ENCODE measurements at regions not wholly inside any gene's neighbourhood (a gene's known extent, or its start where the extent isn't known, plus 50 kb on each side); places are given as distances from the start of the nearest gene placed in this dataset.

DNA sequence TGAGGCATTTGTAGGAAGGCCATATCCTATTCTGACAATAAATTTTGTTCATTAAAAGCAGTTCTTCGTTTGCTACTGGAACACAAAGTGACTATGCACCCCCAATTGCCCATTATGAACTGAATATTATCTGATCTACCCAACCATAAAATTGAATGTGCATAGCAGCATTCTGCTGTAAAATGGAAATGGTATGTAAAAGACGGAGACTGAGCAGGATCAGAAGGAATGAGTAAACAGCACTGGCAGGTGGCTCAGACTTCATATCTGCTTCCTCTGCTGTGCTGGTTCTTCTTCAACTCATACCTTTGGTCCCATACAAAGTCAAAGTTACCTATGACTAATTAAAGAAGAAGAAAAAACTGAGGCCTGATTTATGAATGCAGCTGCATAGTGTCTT, 339.5 kb downstream of the PLA2G4A start:
- TF ChIP-seq, protein P1, sequence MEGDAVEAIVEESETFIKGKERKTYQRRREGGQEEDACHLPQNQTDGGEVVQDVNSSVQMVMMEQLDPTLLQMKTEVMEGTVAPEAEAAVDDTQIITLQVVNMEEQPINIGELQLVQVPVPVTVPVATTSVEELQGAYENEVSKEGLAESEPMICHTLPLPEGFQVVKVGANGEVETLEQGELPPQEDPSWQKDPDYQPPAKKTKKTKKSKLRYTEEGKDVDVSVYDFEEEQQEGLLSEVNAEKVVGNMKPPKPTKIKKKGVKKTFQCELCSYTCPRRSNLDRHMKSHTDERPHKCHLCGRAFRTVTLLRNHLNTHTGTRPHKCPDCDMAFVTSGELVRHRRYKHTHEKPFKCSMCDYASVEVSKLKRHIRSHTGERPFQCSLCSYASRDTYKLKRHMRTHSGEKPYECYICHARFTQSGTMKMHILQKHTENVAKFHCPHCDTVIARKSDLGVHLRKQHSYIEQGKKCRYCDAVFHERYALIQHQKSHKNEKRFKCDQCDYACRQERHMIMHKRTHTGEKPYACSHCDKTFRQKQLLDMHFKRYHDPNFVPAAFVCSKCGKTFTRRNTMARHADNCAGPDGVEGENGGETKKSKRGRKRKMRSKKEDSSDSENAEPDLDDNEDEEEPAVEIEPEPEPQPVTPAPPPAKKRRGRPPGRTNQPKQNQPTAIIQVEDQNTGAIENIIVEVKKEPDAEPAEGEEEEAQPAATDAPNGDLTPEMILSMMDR (IDR thresholded peaks at IDR 0.05 in 8 of 11, conservative IDR thresholded peaks at IDR 0.05 in 3 of 11), result no peak
- TF ChIP-seq POLR2A (IDR thresholded peaks at IDR 0.05) (no peak), POLR2AphosphoS5 (IDR thresholded peaks at IDR 0.05) (no peak)
